ENCODE measurements at regions not wholly inside any gene's neighbourhood (a gene's known extent, or its start where the extent isn't known, plus 50 kb on each side); places are given as distances from the start of the nearest gene placed in this dataset.

GRCh38 chr22:22703203-22703570, 58.8 kb downstream of the GGTLC2 start:
- TF ChIP-seq CTCF (IDR thresholded peaks at IDR 0.05) (no peak), POLR2A (IDR thresholded peaks at IDR 0.05) (no peak), EP300 (IDR thresholded peaks at IDR 0.05) (no peak)

Data from ovary (tissue), 3 donors.